HG03064 (cell line): ENCODE measurements at regions not wholly inside any gene's neighbourhood (a gene's known extent, or its start where the extent isn't known, plus 50 kb on each side); places are given as distances from the start of the nearest gene placed in this dataset.

Experiments
- ATAC-seq: cut with Tn5 transposase; IDR thresholded peaks from one replicate; pipeline ENCODE4 v1.9.1; 2021; ENCODE audit warnings: low read depth; ENCODE audit not compliant: unreplicated experiment

DNA sequence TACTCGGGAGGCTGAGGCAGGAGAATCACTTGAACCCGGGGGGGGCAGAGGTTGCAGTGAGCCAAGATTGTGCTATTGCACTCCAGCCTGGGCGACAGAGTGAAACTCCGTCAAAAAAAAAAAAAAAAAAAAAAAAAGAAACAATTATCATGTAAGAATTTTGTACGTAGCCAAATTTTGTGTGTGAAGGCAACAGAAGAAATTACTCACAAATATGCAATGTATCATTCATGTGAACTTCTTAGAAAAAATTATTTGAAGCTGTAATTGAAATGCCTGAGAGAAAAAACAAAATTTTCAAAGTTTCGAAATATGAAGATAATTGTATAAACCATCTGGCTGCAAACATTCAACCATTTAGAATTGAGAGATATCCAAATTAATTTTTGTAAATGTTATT lies 204.8 kb upstream of the PARD3B start:
- ATAC-seq = no peak

DNA sequence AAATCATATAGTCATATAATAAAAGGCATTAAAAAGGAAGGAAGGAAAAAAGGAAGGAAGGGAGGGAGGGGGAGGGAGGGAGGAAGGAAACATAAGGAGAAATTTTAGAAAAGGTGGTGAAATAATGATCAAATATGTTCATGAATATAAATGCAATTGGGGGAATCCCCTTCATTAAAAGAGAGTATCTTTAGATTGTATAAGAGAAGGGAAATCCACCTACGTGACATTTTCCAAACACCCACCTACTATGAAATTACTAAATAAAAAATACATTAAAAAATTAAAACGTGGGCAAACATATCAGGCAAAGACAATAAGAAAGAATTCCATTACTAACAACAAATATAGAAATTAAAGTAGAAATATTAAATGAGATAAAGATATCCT lies 203.4 kb upstream of the PARD3B start:
- no peak for ATAC-seq

DNA sequence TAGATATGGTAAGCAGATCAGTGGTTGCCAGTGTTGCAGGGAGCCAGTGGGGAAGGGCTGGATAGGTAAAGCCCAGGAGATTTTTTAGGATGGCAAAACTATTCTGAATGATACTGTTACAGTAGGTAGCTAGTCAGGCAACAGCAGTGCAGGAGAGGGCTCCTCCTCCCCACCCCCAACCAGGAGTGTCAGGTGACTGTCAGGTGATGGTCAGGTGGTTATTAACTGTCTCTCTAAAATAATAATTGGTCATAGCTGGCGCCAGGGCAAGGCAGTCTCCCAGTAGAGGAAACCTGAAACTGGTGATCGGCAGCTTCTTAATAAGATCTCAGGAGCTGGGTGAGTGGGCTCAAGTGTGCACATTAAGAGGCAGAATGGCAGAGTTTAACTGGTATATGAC lies 201.6 kb upstream of the PARD3B start:
- ATAC-seq = no peak

DNA sequence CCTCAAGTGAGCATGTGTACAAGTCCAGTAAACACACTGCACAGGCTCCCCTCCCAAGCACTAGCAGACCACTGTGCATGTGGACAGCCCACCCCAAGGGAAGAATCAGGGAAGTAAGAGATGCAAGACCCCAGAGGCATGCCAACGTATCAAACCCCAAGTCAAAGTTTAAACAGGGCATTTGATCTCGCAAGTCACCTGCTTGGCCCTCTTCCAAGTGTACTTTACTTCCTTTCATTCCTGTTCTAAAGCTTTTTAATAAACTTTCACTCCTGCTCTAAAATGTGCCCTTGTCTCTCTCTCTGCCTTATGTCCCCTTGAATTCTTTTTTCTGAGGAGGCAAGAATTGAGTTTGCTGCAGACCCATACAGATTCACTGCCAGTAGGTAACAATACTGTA lies 201.2 kb upstream of the PARD3B start:
- no peak for ATAC-seq

DNA sequence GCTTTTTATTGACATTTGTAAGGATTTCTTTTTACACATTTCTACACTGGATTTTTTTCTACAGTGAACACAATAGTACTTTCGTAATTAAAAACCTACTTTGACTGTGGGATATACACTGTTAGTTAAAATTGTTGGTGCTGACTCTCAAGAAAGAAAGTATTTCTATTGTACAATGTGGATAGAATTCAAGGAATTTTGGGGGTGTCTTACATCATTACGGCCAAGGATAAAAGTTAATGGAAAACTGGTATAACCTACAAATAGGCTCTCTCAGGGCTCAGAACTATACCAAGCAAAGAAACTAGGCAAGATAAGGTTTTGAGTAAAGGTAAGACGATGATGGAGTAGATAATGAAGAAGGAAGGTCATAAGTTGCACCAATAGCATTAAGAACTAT lies 198.4 kb upstream of the PARD3B start:
- no peak for ATAC-seq

DNA sequence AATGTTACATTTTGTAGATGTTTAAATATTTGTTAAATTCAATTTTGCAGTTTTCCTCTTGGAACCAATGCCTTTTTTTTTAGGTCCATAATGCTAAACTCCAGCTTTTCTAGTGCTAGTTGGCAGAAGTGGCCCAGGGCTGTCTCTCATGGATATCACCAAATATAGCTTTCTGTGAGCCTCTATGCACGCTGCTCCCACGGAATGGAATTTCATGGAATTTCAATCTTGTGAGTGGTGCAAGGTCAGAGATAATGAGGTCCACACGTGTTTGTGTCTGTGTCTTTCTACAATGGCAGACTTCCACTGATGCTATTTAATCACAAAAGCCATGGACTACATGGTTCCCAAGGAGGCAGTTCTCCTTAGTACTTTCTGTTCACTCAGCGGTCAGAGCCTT lies 191.5 kb upstream of the PARD3B start:
- no peak for ATAC-seq

DNA sequence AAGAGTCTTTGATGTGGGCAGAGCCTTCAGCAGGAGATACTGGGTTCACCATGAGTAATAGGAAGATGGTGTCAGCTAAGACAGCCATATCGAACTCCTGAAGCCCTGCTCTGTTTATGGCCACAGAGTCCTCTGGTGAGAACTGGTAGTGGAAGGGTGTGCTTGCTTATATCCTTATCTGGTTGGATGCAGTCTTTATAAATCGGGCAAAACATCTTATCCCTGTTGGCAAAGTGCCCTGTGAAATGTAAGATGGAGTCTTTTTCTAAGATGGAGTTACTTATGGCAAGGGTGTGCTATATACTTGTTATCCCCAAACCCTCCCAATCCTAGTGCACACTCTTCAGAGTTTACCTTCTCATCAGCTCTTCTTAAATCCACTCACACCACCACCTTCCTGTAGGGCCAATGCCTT lies 190.8 kb upstream of the PARD3B start:
- ATAC-seq = no peak

DNA sequence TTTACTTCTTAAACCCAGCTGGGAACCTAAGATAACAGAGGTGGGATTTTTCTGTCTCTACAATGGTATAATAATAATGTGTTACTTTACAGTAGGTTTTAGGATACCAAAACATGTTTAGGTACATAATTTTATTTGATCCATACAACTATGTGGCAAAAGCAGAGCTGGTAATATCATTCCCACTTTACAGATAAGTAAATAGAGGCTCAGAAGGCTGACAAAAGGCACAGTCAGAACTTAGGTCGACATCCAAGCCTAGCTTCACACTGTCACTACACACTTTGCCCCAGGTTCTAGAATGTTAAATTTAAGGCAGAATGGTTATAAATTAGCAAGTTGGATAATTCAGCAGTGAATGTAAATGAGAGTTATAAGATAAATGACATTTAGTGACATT lies 189.6 kb upstream of the PARD3B start:
- no peak for ATAC-seq

DNA sequence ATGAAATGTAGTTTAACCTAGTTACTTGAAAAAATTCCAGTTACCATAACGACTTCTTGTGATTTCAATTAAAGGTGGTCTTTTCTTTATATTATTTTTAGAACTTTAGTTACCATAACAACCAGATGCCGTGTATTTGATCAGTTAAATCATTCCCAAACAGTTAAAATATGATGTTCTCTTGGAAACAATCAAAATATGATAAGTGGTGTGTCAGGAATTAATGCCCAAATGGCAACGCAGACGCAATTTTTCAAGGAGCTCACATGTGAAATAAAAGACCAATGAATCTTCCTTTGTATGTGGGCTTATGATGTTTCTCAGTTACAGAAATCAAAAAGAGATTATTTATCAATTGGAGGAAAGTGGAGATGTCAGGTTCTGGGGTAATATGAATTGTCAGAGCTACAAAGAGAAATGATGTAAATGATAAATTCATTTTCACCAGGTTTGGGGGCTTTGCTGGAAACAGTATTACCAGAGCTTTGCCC lies 189.1 kb upstream of the PARD3B start:
- no peak for ATAC-seq

DNA sequence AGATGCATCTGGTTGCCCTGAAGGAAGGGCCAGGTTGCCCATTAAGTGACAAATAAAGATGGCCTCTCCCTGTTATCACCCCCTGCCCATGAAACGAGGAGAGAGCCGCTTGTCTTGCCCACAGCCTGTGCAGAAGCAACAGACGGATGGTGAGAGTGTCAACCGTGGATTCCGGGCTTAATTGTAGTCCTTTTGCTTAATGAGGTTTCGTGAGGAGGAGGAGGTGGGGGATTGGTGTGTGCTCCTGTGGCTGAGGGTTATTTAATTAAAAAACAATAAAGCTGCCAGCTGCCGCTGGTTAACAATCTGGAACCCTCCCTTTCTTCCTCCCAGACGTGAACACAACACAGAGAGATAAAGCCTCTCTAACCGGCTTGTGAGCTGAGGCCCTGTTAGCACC lies 188.0 kb upstream of the PARD3B start:
- ATAC-seq = no peak

DNA sequence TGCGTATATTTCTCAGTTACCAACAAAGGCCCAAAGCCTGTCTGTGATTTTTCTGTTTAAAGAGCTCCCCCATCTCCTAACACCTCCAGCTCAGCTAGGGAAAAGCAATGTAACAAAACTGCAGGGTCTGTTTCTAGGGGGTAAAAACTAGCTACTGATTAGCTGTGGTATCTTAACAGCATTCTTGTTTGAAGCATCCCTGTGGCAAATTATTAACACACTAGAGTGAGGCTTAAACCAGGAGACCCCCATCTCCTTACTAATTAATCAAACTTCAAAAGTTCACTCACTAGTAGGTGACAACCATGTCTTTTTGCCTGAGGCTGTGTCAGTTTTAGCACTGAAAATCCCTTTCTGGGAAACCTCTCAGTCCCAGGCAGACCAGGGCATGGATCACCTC lies 186.2 kb upstream of the PARD3B start:
- no peak for ATAC-seq

DNA sequence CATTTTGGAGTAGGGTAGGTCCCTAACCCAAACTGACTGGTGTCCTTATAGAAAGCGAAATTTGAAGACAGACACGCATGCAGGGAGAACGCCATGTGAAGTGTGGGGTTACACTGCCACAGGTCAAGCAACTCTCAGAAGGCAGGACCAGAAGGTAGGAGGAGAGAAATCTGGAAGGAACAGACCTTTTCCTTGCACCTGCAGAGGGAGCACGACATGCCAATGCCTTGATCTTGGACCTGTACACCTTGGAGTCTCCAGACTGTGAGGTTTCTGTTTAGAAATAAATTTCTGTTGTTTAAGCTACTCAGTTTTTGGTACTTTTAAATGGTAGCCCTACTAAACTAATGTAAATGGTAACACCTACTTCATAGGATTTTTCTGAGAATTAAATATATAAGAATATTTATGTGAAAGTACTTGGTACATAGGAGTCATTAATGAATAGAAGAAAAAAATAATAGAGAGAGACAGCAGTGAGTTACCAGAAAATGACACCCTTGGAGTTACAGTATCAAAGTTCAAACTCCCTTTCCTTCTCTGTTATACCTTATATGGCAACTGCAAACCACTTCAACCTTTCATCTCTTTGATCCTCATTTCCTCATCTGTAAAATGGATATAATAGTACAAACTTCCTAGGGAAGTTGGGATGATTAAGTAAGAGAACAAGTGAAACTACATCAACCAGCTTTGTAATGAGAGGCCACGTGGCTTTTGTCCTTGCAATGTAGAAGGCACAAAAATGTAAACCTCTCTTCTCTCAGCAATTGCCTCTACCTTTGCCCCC lies 184.9 kb upstream of the PARD3B start:
- no peak for ATAC-seq

DNA sequence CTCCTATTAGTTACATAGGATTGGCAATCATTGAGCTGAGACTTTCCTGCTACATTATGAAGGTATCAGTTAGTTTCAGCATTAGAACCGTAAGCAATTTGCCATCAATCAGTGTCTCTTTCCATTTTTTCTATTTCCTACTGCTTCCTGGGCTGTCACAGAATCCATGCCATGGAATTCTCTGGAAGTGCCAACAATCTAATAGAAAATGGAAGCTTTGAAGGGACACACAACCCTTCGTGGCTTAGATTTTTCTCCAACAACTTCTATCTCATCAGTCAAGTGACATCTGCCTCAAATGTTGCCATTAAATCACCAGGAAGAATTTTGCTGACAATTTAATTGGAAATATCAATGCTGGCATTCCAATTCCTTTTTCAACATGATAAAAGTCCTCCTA lies 183.5 kb upstream of the PARD3B start:
- no peak for ATAC-seq

DNA sequence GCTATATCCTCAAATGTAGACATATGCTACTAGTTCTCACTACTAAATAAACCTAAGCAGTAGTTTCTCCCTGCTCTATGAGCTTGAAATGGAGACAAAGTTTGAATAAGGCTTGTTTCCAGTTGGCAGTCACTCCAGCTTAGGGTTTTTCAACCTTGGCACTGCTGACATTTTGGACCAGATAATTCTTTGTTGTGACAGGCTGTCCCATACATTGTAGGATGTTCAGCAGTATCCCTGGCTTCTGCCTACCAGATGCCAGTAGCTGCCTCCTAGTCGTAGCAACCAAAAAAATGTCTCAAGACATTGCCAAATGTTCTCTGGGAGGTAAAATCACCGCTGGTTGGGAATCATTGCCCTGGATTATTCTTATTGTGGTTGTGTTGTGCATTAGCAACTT lies 182.7 kb upstream of the PARD3B start:
- ATAC-seq = no peak

DNA sequence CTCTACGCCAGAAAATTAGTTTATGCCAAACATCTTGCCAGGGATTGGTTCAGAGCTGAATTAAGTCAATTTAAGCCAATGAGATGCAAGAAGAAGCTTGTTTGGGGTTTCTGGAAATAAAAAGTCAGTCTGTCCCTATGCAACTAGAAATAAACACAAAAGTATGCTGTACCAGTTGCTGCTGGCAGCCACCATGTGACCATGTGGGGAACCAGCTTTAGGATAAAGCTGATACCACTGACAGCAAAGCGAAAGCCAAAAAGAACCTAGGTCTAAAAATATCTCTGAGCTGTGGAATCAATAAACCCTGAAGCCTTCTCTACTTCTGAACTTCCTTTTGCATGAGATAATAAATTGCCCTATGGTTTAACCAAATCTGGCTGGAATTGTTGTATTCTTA lies 181.8 kb upstream of the PARD3B start:
- ATAC-seq = no peak

DNA sequence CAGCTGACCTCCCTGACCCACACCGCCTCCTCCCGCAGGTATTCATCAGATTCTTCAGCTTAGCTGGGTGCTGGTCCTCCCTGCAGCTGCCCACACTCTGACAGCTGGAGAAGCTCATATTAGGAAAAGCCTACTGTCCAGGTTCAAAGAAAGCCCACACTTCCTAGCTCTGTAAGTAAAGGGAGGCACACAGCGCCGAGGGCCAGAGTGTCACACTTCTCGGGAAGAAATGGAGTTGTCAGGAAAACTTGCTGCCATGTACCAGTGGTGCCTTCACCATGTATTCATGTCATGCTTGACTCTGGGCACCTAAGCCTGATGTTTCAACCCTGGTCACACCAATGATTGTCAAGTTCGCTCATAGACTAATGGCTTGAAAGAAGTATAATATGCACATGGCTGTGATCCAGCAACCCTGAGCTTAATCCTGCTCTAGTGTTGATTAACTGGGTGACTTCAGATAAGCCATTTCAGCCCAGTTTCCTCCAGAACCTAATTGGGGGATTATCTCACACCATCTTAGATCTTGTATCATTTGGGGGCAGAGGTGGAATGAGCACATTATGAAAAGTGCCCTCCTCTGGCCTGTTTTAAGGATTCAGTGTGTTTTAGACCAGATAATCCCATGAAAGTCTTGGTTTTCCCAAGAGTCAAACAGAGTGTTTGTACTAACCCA lies 180.3 kb upstream of the PARD3B start:
- ATAC-seq = no peak

DNA sequence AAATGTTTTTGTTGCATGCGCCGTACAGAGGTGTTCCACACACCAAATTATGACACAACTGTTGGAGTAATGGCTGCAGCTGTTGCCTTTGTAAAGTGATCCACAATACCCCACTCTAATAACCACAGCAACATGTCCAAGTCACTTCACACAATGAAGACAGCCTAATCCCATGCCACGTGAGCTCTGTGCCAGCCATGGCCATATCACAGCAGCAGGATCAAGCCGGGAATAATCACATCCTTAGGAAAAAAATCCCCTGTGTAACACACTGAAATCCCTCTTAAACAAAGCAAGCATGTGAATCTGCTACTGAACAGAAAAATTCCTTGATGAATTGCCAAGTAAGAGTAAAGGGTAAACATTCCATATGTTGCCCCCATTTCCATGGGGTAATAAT lies 179.5 kb upstream of the PARD3B start:
- no peak for ATAC-seq

DNA sequence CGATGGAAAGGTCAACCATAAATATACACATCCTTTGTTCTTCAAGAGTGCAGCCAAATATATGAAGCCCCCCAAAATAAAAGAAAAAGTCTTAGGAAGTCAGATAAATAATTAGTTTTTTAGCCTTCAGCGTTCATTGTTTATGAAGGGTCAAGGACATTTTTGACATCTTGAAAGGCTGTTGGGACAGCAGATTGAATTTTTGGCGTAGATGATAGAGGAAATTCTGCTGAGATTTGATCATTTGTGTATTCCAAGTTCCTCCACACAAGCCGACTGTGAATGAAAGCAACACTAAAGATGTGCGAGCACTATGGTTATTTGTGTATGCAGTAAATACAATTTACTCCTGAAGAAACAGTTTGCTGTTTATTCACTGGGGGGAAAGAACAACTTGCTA lies 177.8 kb upstream of the PARD3B start:
- ATAC-seq = no peak

DNA sequence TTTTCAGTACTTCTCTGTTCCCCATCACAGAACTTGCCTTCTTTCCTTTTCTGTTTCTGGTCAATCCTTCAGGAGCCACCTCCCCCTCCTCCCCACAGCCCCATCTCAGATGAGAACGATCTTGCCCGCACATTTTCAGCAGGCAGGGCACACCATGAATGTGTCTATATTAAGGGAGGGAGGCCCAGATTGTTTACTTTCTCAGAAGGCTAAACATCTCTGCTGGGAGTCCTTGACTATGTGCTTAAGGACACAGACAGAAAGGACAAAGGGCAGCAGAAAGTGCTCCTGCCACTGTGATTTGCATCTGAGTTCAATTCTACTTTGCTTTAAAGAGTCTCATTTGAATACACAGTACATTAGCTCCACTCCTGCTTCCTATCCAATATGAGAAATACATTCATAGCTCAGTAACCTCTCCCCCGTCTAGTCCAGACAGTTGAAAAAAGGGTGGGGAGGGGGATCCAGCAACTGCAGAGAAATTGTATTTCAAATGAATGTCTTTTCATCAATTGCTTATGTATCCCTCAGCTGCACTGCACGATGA lies 175.0 kb upstream of the PARD3B start:
- ATAC-seq = no peak

DNA sequence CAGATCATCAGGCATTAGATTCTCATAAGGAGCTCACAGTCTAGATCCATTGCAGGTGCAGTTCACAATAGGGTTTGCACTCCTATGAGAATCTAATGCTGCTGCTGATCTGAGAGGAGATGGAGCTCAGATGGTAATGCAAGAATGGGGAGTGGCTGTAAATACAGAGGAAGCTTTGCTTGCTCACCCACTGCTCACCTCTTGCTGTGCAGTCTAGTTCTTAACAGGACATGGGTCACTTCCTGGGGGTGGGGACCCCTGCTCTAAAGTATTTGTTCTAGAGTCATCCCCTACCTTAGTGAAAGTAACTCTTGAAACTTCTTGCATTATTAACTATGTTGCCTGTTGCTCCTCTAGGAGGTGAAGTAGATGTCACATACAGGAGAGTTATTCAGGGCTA lies 171.3 kb upstream of the PARD3B start:
- ATAC-seq = no peak

DNA sequence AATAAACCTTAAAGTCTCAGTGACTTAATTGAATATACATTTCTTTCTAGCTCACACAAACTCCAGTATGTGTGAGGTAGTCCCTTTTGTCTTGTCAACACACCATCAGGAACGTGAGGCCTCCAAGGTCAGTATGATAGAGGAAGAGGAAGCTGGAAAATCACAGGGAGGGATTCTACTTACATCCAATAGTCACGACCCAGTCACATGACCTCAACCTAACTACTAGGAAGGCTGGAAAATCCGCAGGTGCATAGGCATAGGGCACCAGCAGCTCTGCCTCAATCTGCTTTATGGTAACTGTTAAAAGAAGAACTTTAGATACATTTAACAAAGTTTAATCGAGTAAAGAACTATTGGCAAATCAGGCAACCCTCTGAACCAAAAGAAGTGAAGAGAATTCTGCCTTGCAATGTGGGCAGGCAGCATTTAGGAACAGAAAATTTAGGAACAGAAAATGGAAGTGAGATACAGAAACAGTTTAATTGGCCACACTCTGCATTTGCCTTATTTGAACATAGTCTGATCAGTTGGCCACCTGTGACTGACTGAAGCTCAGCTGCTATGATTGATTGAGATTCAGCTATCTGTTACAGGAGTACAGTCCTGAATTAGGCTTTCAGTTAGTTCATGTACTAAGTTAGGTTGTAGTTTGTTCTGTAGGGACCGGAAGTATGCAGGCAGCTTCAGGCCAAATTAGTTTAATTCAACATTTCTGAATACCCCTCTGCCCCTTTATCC lies 165.0 kb upstream of the PARD3B start:
- no peak for ATAC-seq
